Tibial nerve (tissue), 4 donors: ENCODE measurements at regions not wholly inside any gene's neighbourhood (a gene's known extent, or its start where the extent isn't known, plus 50 kb on each side); places are given as distances from the start of the nearest gene placed in this dataset.

Experiments used
- CTCF ChIP-seq, 5 experiments: fragments of 200-600 bp in 3 of 5; fragments of 450-650 bp in 2 of 5; sonication (generic) in 3 of 5; IDR thresholded peaks; one replicate each; pipeline ENCODE4 v1.5.1; 2016 to 2019; ENCODE audit warnings: antibody characterized with exemption in 5 of 5, mild to moderate bottlenecking in 3 of 5, moderate library complexity in 2 of 5
- EP300 ChIP-seq, 2 donors: sonication (generic); formaldehyde crosslinking; IDR thresholded peaks; one replicate each; pipeline ENCODE4 v1.6.1; 2017; ENCODE audit warnings: antibody characterized with exemption in 2 of 2, mild to moderate bottlenecking in 1 of 2
- POLR2A ChIP-seq, 2 donors: fragments of 450-650 bp; IDR thresholded peaks; one replicate each; pipeline ENCODE4 v1.6.1; 2017; ENCODE audit warnings: antibody characterized with exemption in 2 of 2, mild to moderate bottlenecking in 2 of 2, moderate library complexity in 2 of 2

DNA sequence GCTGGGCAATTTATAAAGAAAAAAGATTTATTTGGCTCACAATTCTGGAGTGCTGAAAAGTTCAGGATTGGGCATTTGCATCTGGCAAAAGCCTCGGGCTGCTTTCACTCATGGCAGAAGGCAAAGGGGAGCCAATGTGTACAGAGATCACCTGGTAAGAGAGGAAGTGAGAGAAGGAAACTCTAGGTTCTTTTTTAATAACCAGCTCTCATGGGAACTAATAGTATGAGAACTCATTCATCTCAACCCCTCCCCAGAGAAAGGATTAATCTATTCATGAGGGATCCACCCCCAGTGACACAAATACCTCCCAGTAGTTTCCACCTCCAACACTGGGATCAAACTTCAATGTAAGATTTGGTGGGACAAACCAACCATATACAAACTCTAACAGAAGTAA, 129.0 kb downstream of the EVA1A start:
- TF ChIP-seq CTCF (IDR thresholded peaks at IDR 0.05) (no peak), POLR2A (IDR thresholded peaks at IDR 0.05) (no peak), EP300 (IDR thresholded peaks at IDR 0.05) (no peak)
